ENCODE measurements at regions not wholly inside any gene's neighbourhood (a gene's known extent, or its start where the extent isn't known, plus 50 kb on each side); places are given as distances from the start of the nearest gene placed in this dataset.
A peak's percentile ranks its signal among the peaks of the same experiment; 100 is the strongest.

GRCh38 chr4:102439812-102440211, 61.3 kb upstream of the NFKB1 start:
- Histone ChIP-seq H2BK15ac (ENCODE audit: low read depth, low read length) (peak overlapping the region; percentile 45; the same call in 1 of the 3 replicates), H3K56ac (ENCODE audit: extremely low read depth, insufficient read depth, low read length) (no peak overlapping the region), H2BK120ac (ENCODE audit: low read depth, low read length) (peak overlapping the region; percentile 44; the same call in 1 of the 2 replicates), H3K4me2 (ENCODE audit: low read depth, low read length) (peak overlapping the region; percentile 28; the same call in 1 of the 2 replicates), H3K36me3 (ENCODE audit: control insufficient read depth, insufficient read depth, low read length) (no peaks in the 10 kb centered on the region), H4K5ac (ENCODE audit: low read depth, low read length) (no peak overlapping the region), H2AFZ (replicated peaks; ENCODE audit: low read length, poor library complexity) (peak overlapping the region; percentile 82), H3K4me3 (ENCODE audit: insufficient read depth, low read depth, low read length) (no peak overlapping the region), H2BK5ac (ENCODE audit: low read depth, low read length, poor library complexity, severe bottlenecking) (peak overlapping the region; percentile 75), H3K4me1 (ENCODE audit: control insufficient read depth, insufficient read depth, low read length) (peaks cover 4% of the 10 kb centered on the region), H3K9me3 (ENCODE audit: control insufficient read depth, insufficient read depth, low read length) (no peaks in the 10 kb centered on the region), H3K79me1 (ENCODE audit: low read depth in 1 of 2, low read length in 2 of 2) (no peaks in the 10 kb centered on the region), H2AK9ac (replicated peaks; ENCODE audit: low read depth, low read length, poor library complexity) (no peak overlapping the region), H3K9me1 (ENCODE audit: insufficient read depth, low read length) (no peaks in the 10 kb centered on the region), H4K8ac (ENCODE audit: low read depth in 2 of 2, low read length in 2 of 2) (peak overlapping the region in 1 of 2 experiments; percentile 37; a peak in 1 of 4 replicates), H2BK20ac (ENCODE audit: low read depth, low read length) (peak overlapping the region; percentile 58; the same call in 1 of the 2 replicates), H3K23ac (ENCODE audit: low read depth, low read length) (peak overlapping the region; percentile 33; the same call in 1 of the 2 replicates), H3K4ac (ENCODE audit: low read depth, low read length) (peak overlapping the region; percentile 29; the same call in 1 of the 2 replicates), H3K27ac (ENCODE audit: insufficient read depth, low read length) (peak overlapping the region; percentile 45; the same call in 1 of the 2 replicates), H3K14ac (replicated peaks; ENCODE audit: low read depth, low read length) (no peak overlapping the region), H4K20me1 (ENCODE audit: insufficient read depth, low read length) (no peaks in the 10 kb centered on the region), H2AK5ac (ENCODE audit: low read depth, low read length) (peak overlapping the region; percentile 10; the same call in 1 of the 2 replicates), H3K27me3 (ENCODE audit: control insufficient read depth, insufficient read depth, low read length) (no peaks in the 10 kb centered on the region), H3K18ac (ENCODE audit: low read depth, low read length) (peak overlapping the region; percentile 30; the same call in 1 of the 2 replicates), H4K91ac (ENCODE audit: insufficient read depth, low read depth, low read length) (no peak overlapping the region), H3K9ac (ENCODE audit: low read depth, low read length) (peak overlapping the region; percentile 52; the same call in 1 of the 2 replicates)
- ChIA-PET CTCF (no interaction called here), POLR2A (ENCODE audit: unreplicated experiment) (no interaction called here)
- in situ Hi-C loops (cut with MboI; ENCODE audit: low sequenced_read_pairs): loop anchor here (10.0 kb wide), 2 partner anchors 165 to 655 kb away; partner anchors contain the start of gene BDH2
- intact Hi-C loops (cut with micrococcal nuclease): loop anchor here (5.0 kb wide), 1 partner anchor 387 kb away; the partner anchor contains the start of gene UBE2D3
- peak; percentile 43; the same call in 1 of the 2 replicates for TF ChIP-seq MAFK (IDR thresholded peaks at IDR 0.05; ENCODE audit: low read depth, low read length)
- no peak for TF ChIP-seq CEBPB (IDR thresholded peaks at IDR 0.05; ENCODE audit: low read depth, low read length)
- peak; percentile 88 for TF ChIP-seq NFE2L2 (IDR thresholded peaks at IDR 0.05; ENCODE audit: low read depth, low read length)
- dilution Hi-C loops (cut with HindIII; ENCODE audit: low sequenced_read_pairs, unreplicated experiment): no loop called here
- BruUV-seq (replicated peaks): no TSS peak
- DNase-seq (peak; percentile 84), ATAC-seq (ENCODE audit: low read depth) (peak; percentile 79)

Data from IMR-90 (cell line).